ENCODE measurements at regions not wholly inside any gene's neighbourhood (a gene's known extent, or its start where the extent isn't known, plus 50 kb on each side); places are given as distances from the start of the nearest gene placed in this dataset.

- TF ChIP-seq ZBTB33 (IDR thresholded peaks at IDR 0.05; ENCODE audit: extremely low read depth, insufficient replicate concordance, low read length) (no peak), CEBPB (IDR thresholded peaks at IDR 0.05; ENCODE audit: low read depth) (no peak), TCF7L2 (IDR thresholded peaks at IDR 0.05; ENCODE audit: borderline replicate concordance, extremely low read depth, insufficient read depth, insufficient read length) (no peak), FOSL1 (IDR thresholded peaks at IDR 0.05; ENCODE audit: low read depth) (no peak), SIN3A (IDR thresholded peaks at IDR 0.05; ENCODE audit: low read depth) (no peak), EZH2phosphoT487 (IDR thresholded peaks at IDR 0.05; ENCODE audit: borderline replicate concordance) (no peak), ZNF274 (IDR thresholded peaks at IDR 0.05; ENCODE audit: low read depth, low read length) (no peak), SP1 (IDR thresholded peaks at IDR 0.05; ENCODE audit: low read depth) (no peak), POLR2AphosphoS5 (IDR thresholded peaks at IDR 0.05; ENCODE audit: low read depth, low read length) (no peak), EZH2 (IDR thresholded peaks at IDR 0.05) (no peak), EGR1 (IDR thresholded peaks at IDR 0.05; ENCODE audit: low read depth) (no peak), JUND (IDR thresholded peaks at IDR 0.05) (no peak), ELF1 (IDR thresholded peaks at IDR 0.05; ENCODE audit: borderline replicate concordance, low read depth) (no peak), CTCF (IDR thresholded peaks at IDR 0.05 in 2 of 3, conservative IDR thresholded peaks at IDR 0.05 in 1 of 3; ENCODE audit: borderline replicate concordance in 1 of 3, insufficient read depth in 1 of 3, low read depth in 2 of 3, low read length in 2 of 3) (no peak), YY1 (IDR thresholded peaks at IDR 0.05; ENCODE audit: extremely low read depth, insufficient replicate concordance, low read depth, low read length) (no peak), POLR2A (IDR thresholded peaks at IDR 0.05; ENCODE audit: borderline replicate concordance, extremely low read depth, insufficient read depth, insufficient read length) (no peak), CBX3 (IDR thresholded peaks at IDR 0.05; ENCODE audit: low read depth) (no peak), ZFX (IDR thresholded peaks at IDR 0.05) (no peak)
- RAD21 ChIA-PET (ENCODE audit: low non-redundant PET in 1 of 2, low total read pairs in 2 of 2, uncharacterized antibody in 2 of 2, unreplicated experiment in 2 of 2): no interaction called here
- intact Hi-C loops (cut with micrococcal nuclease): no loop called here
- no peaks in the 10 kb centered on the region for H3K9me2 ChIP-seq (ENCODE audit: insufficient read depth)
- no peak overlapping the region for H3K4me2 ChIP-seq (ENCODE audit: low read length)
- CTCF ChIA-PET: no interaction called here
- no peak overlapping the region for H3K27ac ChIP-seq (ENCODE audit: low read depth, low read length)
- H3K9me3 ChIP-seq (ENCODE audit: control insufficient read depth in 1 of 2, insufficient read depth in 1 of 2, low read depth in 1 of 2, low read length in 2 of 2): no peaks in the 10 kb centered on the region
- POLR2A ChIA-PET: no interaction called here
- H3K79me2 ChIP-seq (ENCODE audit: insufficient read depth, low read length): no peaks in the 10 kb centered on the region
- H4K20me1 ChIP-seq (ENCODE audit: insufficient read depth): no peaks in the 10 kb centered on the region
- H3K4me3 ChIP-seq (replicated peaks in 1 of 2; ENCODE audit: low read depth in 1 of 2, low read length in 2 of 2): no peak overlapping the region
- H3K36me3 ChIP-seq (ENCODE audit: control insufficient read depth in 1 of 2, insufficient read depth in 2 of 2, low read length in 2 of 2): no peaks in the 10 kb centered on the region
- H3K9ac ChIP-seq (ENCODE audit: low read length): no peak overlapping the region
- no peak overlapping the region for H2AFZ ChIP-seq (ENCODE audit: low read depth, low read length, poor library complexity, severe bottlenecking)
- no peak for ATAC-seq
- no TSS peak for BruUV-seq (replicated peaks)
- no peak for DNase-seq (ENCODE audit: low read depth, low spot score)
- no peaks in the 10 kb centered on the region for H3K27me3 ChIP-seq (ENCODE audit: insufficient read depth, low read length)
- H3K4me1 ChIP-seq (ENCODE audit: control insufficient read depth in 1 of 2, insufficient read depth in 2 of 2, low read length in 2 of 2): no peaks in the 10 kb centered on the region
Observed at GRCh38 chr4:99755223-99755944, 61.2 kb upstream of the DAPP1 start.

Measured in HCT116 (cell line).